Motor neuron (in vitro differentiated cells): ENCODE measurements at regions not wholly inside any gene's neighbourhood (a gene's known extent, or its start where the extent isn't known, plus 50 kb on each side); places are given as distances from the start of the nearest gene placed in this dataset.
"Not testable (repeated sequence)": the region's sequence is repeated elsewhere in the genome, so short reads cannot be mapped to it uniquely, and the experiment has no call there.

Experiments
- ATAC-seq, 8 experiments: fragments of 200-7000 bp; cut with Tn5 transposase; replicated peaks in 6 of 8; 2 replicates each; pipeline ENCODE4 v1.8.0; 2021; ENCODE audit warnings: mild to moderate bottlenecking in 8 of 8, moderate library complexity in 8 of 8
- H3K27ac ChIP-seq, 2 donors: fragments of 250-450 bp; sonication (Bioruptor Pico); 2 replicates each; pipeline ENCODE4 v1.9.0; 2021; ENCODE audit warnings: antibody characterized with exemption in 2 of 2, mild to moderate bottlenecking in 2 of 2, moderate library complexity in 1 of 2
- H3K4me1 ChIP-seq, 2 donors: fragments of 250-450 bp; sonication (Bioruptor Pico); replicated peaks in 1 of 2; 2 replicates each; pipeline ENCODE4 v1.6.1; 2021; ENCODE audit warnings: antibody characterized with exemption in 2 of 2, mild to moderate bottlenecking in 2 of 2, moderate library complexity in 1 of 2
- H3K4me3 ChIP-seq, 5 donors: fragments of 250-450 bp; sonication (Bioruptor Pico); 2 replicates each; pipeline ENCODE4 v1.9.0; 2021; ENCODE audit warnings: antibody characterized with exemption in 5 of 5, mild to moderate bottlenecking in 5 of 5, moderate library complexity in 4 of 5
- WGBS, 10 experiments: fragments of 450-650 bp; shearing (Covaris generic); methylation state at CpG; one replicate each; pipeline ENCODE4 v1.0.0; 2022; 5-methylcytosine and 5-hydroxymethylcytosine counted together
- in situ Hi-C, 9 experiments: fragments of 400-800 bp; cut with MboI; loops; one replicate each; pipeline ENCODE4 v1.15.0; 2021; ENCODE audit warnings: low sequenced_read_pairs in 9 of 9, low pct_unique_long_range_greater_than_20kb in 2 of 9; ENCODE audit not compliant: unreplicated experiment in 9 of 9

DNA sequence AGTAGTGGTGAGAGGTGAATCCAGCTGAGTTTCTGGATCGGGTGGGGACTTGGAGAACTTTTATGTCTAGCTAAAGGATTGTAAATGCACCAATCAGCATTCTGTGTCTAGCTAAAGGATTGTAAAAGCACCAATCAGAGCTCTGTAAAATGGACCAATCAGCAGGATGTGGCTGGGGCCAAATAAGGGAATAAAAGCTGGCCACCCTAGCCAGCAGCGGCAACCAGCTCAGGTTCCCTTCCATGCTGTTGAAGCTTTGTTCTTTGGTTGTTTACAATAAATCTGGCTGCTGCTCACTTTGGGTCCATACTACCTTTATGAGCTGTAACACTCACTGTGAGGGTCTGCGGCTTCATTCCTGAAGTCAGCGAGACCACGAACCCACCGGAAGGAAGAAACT is 141.6 kb upstream of the FGF10 start:
- not testable (repeated sequence) for H3K4me1 ChIP-seq, ATAC-seq, H3K4me3 ChIP-seq, H3K27ac ChIP-seq
- in situ Hi-C loops, result loop anchor here in 3 of 9 experiments (10.0 to 25.0 kb wide), 2 partner anchors 232 to 244 kb away; no protein-coding TSS in a partner anchor
- WGBS, 10 experiments, result 39 to 100% (median 88%) methylated on average over 1 to 6 of the region's 6 CpGs; no CpG with 5 or more reads in 1 of the 10 experiments

DNA sequence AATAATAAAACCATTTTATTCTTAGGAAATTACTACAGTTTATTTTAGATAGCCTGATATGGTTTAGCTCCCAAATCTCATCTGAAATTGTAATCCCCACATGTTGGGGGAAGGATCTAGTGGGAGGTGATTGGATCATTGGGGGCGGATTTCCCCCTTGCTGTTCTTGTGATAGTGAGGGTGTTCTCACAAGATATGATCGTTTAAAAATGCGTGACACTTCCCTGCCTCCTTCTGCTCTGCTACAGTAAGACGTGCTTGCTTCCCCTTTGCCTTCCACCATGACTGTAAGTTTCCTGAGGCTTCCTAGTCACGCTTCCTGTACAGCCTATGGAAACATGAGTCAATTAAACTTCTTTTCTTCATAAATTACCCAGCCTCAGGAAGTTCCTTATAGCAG is 122.4 kb upstream of the FGF10 start:
- Histone ChIP-seq H3K4me3 (no peak overlapping the region), H3K4me1 (peaks cover 0 to 2% of the 10 kb centered on the region in 2 donors), H3K27ac (no peak overlapping the region)
- in situ Hi-C loops, result no loop called here
- WGBS, 10 experiments, result 19 to 100% (median 82%) methylated on average over 1 to 5 of the region's 5 CpGs; no CpG with 5 or more reads in 3 of the 10 experiments
- ATAC-seq, result no peak

DNA sequence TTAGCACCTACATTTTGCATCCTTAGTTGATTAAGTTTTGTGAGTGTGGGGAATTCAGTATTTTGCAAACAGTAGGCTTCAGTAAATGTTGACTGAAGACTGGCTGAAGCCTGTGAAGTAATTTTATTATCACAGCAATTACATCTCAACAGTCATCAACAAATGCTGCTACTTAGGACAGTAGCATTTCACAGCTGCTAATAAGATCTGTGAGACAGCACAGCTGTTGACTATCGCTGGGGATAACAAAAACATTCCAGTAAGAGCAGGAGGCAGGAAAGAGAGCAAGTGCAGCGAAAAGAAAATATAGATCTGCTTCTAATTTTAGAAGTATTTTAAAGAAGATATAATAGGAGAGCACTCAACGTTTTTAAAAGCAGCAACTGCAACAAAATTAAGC is 117.3 kb upstream of the FGF10 start:
- H3K27ac ChIP-seq, result no peak overlapping the region
- WGBS, 10 experiments, result 0 to 66% (median 44%) methylated on average over 2 to 3 of the region's 3 CpGs
- in situ Hi-C loops, result no loop called here

DNA sequence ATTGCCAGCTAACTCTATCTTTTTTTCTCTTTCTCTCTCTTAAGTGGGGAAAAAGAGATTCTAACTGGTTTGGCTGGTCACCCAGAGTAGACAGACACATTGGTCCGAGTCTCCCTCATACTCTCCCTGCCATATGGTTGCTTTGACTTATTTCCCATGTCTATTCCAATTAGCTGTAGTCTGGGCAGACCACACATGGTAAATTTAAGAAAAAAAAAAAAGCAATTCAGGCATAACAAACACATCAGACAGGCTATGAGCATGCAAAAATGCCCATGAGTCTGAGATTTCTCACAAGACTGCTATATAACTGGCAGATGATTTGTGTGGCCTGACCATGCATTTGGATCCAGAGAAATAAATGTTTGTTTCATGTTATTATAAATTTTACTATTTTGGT is 110.2 kb upstream of the FGF10 start:
- H3K4me3 ChIP-seq, result no peak overlapping the region
- no peak overlapping the region for H3K27ac ChIP-seq
- no peak for ATAC-seq
- in situ Hi-C loops, result no loop called here
- 0 to 100% (median 40%) methylated on average over 1 of the region's 1 CpG; no CpG with 5 or more reads in 5 of the 10 experiments for WGBS, 10 experiments
- H3K4me1 ChIP-seq, result peaks cover 0 to 6% of the 10 kb centered on the region in 2 donors

More for the DNA sequence above, 117.3 kb upstream of the FGF10 start:
- no peak for ATAC-seq
- H3K4me3 ChIP-seq, result no peak overlapping the region
- peaks cover 0 to 5% of the 10 kb centered on the region in 2 donors for H3K4me1 ChIP-seq

DNA sequence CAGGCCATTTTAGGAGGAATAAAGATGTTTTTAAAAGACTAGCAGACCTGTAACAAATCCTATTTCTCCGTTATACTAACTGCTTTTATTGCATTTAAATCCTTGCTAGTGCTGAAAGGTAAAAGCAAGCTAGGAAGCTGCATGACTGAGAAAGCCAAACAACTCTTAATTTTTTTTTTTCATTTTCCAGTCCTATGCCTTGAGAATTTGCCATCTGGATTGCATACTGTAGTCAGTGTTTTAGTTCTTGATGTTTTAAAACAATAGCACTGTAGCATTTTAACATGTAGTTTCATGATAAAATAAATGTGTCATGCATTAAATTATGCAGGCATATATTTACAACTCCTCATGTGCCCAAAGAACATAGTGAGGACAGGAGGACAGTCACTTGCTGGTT is 108.4 kb upstream of the FGF10 start:
- in situ Hi-C loops, result no loop called here
- H3K4me3 ChIP-seq, result no peak overlapping the region
- no peak for ATAC-seq
- H3K27ac ChIP-seq, result no peak overlapping the region
- 10 to 100% (median 87%) methylated on average over 1 of the region's 1 CpG; no CpG with 5 or more reads in 2 of the 10 experiments for WGBS, 10 experiments
- peaks cover 0 to 6% of the 10 kb centered on the region in 2 donors for H3K4me1 ChIP-seq

DNA sequence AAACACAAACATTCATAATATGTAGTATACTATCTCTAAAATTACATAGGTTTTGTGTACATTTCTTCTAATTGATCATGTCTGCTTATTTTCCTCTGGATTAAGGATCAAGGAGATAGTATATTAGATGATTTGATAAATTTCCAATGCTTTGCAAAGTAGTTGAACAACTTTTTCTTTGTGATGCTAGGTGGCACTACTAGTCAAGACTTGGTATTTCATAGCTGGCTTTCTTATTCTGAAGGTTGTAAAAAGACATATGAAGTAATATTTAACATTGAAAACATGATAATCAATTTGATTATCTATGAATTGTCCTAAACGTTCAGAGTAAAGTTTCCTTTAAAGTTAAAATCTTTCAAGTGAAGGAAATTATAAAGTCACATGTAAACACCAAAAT is 106.1 kb upstream of the FGF10 start:
- no peak overlapping the region for H3K27ac ChIP-seq
- 0 to 86% (median 62%) methylated on average over 1 of the region's 1 CpG; no CpG with 5 or more reads in 1 of the 10 experiments for WGBS, 10 experiments
- ATAC-seq, result no peak
- no peak overlapping the region for H3K4me3 ChIP-seq
- in situ Hi-C loops, result no loop called here
- H3K4me1 ChIP-seq, result no peaks in the 10 kb centered on the region

DNA sequence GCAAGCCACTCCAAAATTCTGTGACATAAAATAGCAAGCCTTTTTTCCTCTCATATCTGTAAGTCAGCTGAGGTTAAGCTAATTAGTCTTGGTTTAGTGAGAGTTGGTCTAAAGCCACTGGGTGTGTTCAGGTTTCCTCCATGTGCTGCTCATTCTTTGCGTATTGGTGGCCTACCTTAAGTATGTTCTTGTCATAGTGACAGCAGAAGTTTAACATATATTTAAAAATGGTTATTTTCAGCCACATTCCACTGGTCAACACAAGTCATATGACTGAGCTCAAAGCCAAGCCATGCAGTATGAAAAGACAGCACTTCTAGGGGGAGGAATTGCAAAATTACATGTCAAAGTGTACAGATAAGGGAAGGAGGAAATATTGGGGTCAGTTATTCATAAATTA is 100.5 kb upstream of the FGF10 start:
- ATAC-seq, result peak in 2 of 8 experiments; percentile 52 to 59
- in situ Hi-C loops, result no loop called here
- Histone ChIP-seq H3K4me1 (no peaks in the 10 kb centered on the region), H3K4me3 (no peak overlapping the region), H3K27ac (no peak overlapping the region)
- 0 to 100% (median 100%) methylated on average over 1 of the region's 1 CpG; no CpG with 5 or more reads in 3 of the 10 experiments for WGBS, 10 experiments

DNA sequence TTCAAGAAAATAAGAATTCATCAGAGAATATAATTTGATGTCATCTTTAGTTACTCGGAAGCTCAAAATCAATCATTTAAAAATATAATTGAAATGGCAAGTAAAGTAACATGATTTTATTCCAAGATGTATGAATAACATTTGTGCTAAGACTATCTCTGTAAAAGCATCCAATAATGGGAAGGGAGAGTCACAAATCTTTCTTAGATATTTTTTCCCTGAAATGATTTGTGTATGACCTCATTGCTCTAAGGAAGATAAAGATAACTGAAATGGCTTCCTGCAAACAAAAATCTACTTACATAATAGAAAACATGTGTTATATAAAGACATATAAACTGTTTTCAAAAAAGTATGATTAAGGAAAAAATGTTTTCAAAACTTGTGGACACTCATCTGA is 97.4 kb upstream of the FGF10 start:
- no peak for ATAC-seq
- WGBS, 10 experiments, result 0 to 83% (median 0%) methylated on average over 1 of the region's 1 CpG; no CpG with 5 or more reads in 1 of the 10 experiments
- in situ Hi-C loops, result no loop called here

DNA sequence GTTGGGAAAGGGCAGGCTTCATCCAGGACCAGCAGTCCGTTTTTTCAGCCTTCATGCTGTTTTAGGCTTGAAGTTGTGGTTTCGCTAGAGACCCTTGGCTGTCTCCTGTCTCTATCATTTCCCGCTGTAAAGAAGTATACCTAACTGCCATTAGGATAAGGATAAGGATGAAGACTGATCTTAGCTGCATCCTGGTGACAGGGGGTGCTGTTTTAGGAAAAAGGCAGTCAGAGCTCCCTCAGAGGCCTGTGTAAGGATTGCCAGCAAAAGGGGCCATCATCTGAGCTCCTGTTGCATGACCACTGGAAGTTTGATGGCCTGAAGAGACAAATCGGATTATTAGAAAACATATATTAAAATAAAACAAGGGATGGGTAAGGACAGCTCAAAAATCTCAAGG is 64.8 kb upstream of the FGF10 start:
- Histone ChIP-seq H3K4me1 (no peaks in the 10 kb centered on the region), H3K4me3 (no peak overlapping the region), H3K27ac (no peak overlapping the region)
- no peak for ATAC-seq
- in situ Hi-C loops, result no loop called here
- WGBS, 10 experiments, result 21 to 100% (median 58%) methylated on average over 1 to 4 of the region's 4 CpGs; no CpG with 5 or more reads in 3 of the 10 experiments

More for the DNA sequence above, 97.4 kb upstream of the FGF10 start:
- Histone ChIP-seq H3K4me1 (no peaks in the 10 kb centered on the region), H3K4me3 (no peak overlapping the region), H3K27ac (no peak overlapping the region)

DNA sequence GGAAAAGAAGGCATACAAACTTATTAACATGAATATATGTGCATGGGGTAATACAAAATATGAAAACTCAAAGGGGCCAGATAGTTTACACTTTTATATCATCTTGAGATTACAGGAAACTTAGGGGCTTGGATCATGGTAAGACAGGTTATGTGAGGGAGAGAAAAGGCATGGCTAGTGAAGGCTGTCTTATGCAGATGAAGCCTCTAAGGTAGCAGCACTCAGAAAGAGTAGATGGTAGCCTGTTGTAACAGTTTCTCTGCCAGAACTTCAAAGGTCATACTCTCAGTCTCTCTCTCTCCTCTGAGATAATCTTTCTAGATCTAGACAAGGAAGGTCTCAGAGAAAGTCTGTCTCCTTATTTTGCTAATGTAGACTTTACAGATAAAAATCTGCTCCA is 57.2 kb upstream of the FGF10 start:
- Histone ChIP-seq H3K4me3 (no peak overlapping the region), H3K4me1 (no peaks in the 10 kb centered on the region), H3K27ac (no peak overlapping the region)
- in situ Hi-C loops, result no loop called here
- ATAC-seq, result no peak

DNA sequence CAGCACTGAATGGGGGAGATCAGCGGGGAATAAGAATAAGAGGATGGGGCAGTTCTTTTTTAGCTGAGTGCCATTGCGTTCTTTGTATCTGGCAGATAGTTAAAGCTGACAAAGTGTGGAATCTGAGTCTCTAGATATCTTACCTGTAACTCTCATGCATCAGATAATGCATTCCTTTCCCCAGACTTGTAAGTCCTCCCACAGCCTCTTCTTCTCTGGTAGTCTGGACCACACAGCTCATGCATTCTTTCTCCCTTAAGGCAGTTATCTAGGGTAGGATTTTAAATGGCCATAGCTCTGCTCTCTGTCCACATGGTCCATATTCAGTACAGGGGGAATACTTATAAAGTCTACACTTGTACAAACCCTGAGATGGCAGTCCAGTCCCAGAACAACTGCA is 54.0 kb upstream of the FGF10 start:
- in situ Hi-C loops, result no loop called here
- H3K4me1 ChIP-seq, result no peaks in the 10 kb centered on the region
- H3K27ac ChIP-seq, result no peak overlapping the region
- H3K4me3 ChIP-seq, result no peak overlapping the region
- 12 to 100% (median 89%) methylated on average over 1 to 2 of the region's 2 CpGs; no CpG with 5 or more reads in 2 of the 10 experiments for WGBS, 10 experiments
- ATAC-seq, result no peak

DNA sequence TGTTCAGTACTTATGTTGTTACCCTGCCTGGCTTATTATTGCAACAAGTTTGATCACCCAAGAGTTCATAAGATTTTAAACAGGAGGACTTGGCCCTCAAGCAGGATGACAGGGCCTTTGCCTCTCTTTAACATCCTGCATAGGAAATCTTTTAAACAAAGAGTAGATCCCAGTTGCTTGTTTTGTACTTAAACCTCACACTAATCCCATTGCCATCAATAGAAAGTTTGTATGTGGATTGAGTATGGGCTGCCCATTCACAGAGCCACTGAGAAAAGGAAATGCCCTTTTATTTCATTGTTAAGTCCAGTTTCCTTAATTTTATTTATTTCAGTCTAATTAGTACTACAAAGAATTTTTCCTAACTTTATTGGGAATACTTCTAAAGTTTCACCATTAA is 52.2 kb upstream of the FGF10 start:
- in situ Hi-C loops, result no loop called here
- no peak for ATAC-seq
- H3K4me3 ChIP-seq, result no peak overlapping the region
- H3K4me1 ChIP-seq, result no peaks in the 10 kb centered on the region
- no peak overlapping the region for H3K27ac ChIP-seq

DNA sequence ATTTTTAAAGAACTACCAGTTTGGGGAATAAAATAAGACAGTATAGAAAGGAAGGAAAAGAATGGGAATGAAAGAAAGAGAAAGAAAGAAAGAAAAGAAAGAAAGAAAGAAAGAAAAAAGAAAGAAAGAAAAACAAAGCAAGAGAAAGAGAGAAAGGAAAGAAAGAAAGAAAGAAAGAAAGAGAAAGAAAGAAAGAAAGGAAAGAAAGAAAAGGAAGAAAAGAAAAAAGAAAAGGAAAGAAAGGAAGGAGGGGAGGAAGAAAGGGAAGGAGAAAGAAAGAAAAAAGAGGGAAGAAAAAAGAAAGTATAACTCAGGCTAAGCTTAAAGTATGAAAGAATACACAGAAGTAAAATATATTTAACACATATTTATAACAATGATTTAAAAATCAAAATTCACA is 51.0 kb upstream of the FGF10 start:
- in situ Hi-C loops, result no loop called here
- Histone ChIP-seq H3K27ac (no peak overlapping the region), H3K4me3 (no peak overlapping the region), H3K4me1 (no peaks in the 10 kb centered on the region)
- no peak for ATAC-seq
